GM19043 (cell line): ENCODE measurements at regions not wholly inside any gene's neighbourhood (a gene's known extent, or its start where the extent isn't known, plus 50 kb on each side); places are given as distances from the start of the nearest gene placed in this dataset.

Experiments
- ATAC-seq: cut with Tn5 transposase; IDR thresholded peaks from one replicate; pipeline ENCODE4 v1.9.1; 2021; ENCODE audit warnings: low read depth; ENCODE audit not compliant: unreplicated experiment

DNA sequence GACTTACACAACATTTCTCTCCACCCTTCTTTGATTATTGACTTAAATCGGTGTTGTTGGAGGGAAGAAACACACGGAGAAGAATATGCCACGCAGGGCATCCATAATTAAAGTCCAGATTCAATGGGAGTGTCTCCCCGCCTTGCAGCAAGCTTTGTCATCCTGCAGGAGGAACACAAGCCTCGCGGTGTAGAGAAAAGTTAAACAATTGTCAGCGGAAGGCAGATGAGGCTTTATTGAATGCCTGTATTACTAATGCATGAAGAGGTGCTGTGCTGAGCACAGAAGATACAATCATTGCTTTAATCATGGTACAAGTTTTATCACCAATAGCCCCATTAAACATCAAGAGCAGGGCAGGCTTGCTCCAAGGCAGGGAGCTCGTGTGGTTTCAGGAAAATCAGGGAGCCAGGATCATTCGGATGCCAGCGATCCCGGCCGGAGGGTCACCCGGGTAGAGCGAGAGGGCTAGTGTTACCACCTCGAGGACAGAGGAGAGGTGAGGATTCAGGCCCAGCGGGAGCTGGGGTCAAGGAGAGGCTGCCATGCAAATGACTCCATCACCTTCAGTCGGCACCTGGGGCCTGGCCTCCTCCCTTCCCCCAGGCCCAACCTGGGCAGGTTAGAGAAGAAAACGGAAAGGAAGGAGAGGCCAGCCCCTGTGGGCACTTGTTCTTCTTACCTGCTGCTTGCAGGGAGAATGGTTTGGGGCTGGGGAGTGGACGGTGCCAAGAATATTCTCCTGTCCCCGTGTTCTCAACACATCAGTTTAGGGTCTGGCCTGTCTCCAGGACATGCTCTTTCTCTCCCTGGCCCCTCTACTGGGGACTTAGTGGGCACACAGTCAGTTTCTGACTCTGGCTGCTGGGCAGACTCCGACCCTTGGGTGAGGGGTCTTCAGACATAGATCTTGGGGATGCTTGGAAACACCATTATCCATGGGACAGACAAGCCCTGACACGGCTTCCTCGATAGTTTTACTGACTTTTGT, 289.5 kb downstream of the IRX2 start:
- ATAC-seq, result no peak

GRCh38 chr5:2460098-2460497, 291.4 kb downstream of the IRX2 start:
- no peak for ATAC-seq

DNA sequence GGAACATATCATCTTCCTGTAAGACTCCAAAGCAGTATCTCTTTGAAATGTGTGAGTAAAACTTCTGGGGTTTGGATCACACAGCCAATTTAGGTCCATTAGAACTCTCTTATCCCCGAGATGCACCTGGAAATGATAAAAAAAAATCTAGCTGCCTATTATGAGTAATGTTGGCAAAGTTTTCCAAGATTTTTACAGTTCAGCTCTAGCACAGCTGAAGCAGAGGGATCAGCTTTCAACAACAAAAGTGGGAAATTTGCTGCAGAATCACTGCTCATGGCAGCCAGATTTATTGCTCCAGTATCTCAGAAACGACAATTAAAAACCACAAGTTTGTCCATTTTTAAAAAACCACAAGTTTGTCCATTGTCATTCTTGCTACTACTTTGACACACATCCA, 292.2 kb downstream of the IRX2 start:
- ATAC-seq, result no peak

DNA sequence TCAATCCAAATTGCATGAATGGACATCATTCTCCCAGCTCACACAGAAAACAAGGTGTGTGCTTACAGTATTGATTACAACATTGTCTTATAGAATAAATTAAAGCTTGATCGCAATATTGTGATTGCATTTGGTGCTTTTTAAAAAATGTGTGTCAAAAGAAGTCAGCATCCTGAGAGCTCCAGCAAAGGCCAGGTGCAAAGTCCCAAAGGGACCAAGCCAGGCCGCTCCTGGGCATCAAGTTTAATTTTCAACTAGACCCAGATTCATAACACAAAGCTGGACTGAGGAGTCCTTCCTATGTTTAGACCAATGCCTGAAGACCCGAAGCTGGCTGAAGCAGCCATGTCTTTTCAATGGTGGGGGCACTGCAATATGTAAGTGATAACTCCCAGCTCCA, 295.6 kb downstream of the IRX2 start:
- no peak for ATAC-seq

- ATAC-seq, result no peak
Measured at GRCh38 chr5:2454876-2455275, 296.6 kb downstream of the IRX2 start.

GRCh38 chr5:2453781-2454180, 297.7 kb downstream of the IRX2 start:
- no peak for ATAC-seq

DNA sequence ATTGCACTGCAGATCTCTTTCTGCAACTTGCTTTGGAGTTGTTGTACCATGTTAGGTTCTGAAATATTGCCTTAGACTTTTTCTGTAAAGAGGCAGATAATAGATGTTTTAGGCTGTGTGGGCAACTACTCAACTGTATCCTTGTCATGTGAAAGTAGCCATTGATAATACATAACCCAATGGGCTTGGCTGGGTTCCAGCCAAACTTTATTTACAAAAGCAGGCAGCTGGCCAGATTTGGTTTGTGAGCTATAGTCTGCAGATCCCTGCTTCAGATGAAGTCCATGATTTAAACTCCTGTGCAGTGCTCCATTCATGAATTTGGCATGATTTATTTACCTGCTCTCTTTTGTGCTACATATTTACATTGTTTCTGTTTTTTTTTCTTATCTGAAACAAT, 300.4 kb downstream of the IRX2 start:
- ATAC-seq, result no peak

GRCh38 chr5:2442496-2443354, 308.8 kb downstream of the IRX2 start:
- no peak for ATAC-seq

- no peak for ATAC-seq
Measured at GRCh38 chr5:2441495-2442180, 309.8 kb downstream of the IRX2 start.

- ATAC-seq, result no peak
Measured at GRCh38 chr5:2439608-2440007, 311.9 kb downstream of the IRX2 start.

- ATAC-seq, result no peak
Measured at GRCh38 chr5:2433086-2433485, 318.4 kb downstream of the IRX2 start.

GRCh38 chr5:2432076-2432920, 319.2 kb downstream of the IRX2 start:
- no peak for ATAC-seq

- ATAC-seq, result no peak
Measured at GRCh38 chr5:2430606-2431005, 320.9 kb downstream of the IRX2 start.

DNA sequence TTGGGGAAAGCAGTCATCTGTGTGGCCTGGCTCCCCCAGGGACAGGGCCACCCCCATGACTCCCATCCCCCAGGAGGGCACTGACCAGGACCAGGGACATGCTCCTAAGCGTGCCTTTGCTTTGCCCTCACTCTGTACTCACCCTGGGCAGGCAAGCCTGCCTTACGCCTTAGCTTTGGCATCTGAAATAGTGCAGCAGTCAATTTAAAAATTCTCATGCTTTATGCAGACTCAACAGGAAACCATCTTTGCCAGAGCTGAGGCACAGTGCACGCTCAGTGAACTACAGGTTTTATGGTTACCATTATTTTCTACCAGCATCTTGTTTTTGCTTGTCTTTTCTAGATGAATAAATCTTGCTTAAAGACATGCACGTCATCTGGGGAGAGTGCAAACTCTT, 323.5 kb downstream of the IRX2 start:
- ATAC-seq, result no peak

DNA sequence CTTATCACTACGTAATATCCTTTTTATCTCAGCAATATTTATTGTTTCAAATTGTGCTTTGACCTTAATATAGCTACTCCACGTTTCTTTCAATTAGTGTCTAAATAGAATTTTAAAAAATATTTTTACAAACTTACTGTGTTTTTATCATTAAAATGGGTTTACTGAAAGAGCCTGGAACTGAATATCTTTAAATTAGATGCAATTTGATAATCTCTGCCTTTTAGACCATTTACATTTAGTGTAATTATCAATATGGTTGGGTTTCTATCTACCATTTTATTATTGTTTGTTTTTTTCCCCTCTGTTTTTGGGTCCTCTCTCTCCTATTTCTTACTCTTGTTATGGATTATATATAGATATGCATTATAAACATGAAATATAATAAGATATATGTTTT, 327.8 kb downstream of the IRX2 start:
- no peak for ATAC-seq

DNA sequence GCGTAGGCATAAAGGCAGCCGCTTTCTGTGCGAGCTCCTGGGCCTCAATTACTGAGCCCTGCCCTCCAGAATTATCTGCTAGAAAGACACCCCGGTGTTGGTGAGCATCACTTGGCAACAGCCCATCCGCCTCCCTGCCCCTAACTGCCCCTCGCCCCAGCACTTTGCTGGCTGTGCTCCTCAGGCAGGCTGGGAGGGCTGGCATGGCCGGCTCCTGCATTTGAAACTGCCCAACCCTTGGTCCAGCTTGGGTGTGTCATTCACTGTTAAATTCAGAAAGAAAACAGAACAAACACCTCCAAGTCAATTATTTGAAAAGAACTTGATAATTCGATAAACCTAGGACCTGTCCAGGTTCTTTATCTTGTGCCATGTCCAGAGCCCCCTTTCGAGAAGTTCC, 334.2 kb downstream of the IRX2 start:
- no peak for ATAC-seq

- no peak for ATAC-seq
Measured at GRCh38 chr5:2415678-2416077, 335.8 kb downstream of the IRX2 start.

- ATAC-seq, result no peak
Measured at GRCh38 chr5:2410451-2410850, 341.0 kb downstream of the IRX2 start.

- no peak for ATAC-seq
Measured at GRCh38 chr5:2403296-2403695, 348.2 kb downstream of the IRX2 start.

- ATAC-seq, result no peak
Measured at GRCh38 chr5:2399804-2400203, 351.7 kb downstream of the IRX2 start.
